GM12873 (cell line): ENCODE measurements at regions not wholly inside any gene's neighbourhood (a gene's known extent, or its start where the extent isn't known, plus 50 kb on each side); places are given as distances from the start of the nearest gene placed in this dataset.

ENCODE experiments used
- TF ChIP-seq, protein P1 (sequence below): IDR thresholded peaks from 2 replicates; pipeline ENCODE4 v1.5.1; 2012; ENCODE audit warnings: low read depth, mild to moderate bottlenecking, moderate library complexity, low read length, control low read depth; ENCODE audit not compliant: insufficient read depth; ENCODE audit errors: missing control alignments

DNA sequence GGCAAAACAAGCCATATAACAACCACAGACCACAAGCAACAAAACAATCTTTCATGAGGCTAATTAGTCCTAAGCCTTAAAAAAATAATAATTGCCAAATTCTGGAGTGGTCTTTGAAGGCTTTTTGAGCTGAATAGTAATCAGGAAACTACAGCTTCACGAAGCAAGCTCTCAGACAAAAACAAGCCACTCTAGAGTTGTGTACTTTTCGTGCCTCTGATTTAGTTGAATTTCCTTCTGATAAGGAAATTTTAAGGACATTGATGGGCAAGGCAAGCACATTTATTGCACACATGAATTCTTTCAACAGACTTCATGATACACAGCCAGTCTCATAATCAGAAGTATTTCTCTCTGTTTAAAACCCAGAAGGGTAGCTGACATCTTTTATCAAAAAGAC is 130.8 kb upstream of the IRX3 start:
- TF ChIP-seq, protein P1, sequence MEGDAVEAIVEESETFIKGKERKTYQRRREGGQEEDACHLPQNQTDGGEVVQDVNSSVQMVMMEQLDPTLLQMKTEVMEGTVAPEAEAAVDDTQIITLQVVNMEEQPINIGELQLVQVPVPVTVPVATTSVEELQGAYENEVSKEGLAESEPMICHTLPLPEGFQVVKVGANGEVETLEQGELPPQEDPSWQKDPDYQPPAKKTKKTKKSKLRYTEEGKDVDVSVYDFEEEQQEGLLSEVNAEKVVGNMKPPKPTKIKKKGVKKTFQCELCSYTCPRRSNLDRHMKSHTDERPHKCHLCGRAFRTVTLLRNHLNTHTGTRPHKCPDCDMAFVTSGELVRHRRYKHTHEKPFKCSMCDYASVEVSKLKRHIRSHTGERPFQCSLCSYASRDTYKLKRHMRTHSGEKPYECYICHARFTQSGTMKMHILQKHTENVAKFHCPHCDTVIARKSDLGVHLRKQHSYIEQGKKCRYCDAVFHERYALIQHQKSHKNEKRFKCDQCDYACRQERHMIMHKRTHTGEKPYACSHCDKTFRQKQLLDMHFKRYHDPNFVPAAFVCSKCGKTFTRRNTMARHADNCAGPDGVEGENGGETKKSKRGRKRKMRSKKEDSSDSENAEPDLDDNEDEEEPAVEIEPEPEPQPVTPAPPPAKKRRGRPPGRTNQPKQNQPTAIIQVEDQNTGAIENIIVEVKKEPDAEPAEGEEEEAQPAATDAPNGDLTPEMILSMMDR, result no peak

DNA sequence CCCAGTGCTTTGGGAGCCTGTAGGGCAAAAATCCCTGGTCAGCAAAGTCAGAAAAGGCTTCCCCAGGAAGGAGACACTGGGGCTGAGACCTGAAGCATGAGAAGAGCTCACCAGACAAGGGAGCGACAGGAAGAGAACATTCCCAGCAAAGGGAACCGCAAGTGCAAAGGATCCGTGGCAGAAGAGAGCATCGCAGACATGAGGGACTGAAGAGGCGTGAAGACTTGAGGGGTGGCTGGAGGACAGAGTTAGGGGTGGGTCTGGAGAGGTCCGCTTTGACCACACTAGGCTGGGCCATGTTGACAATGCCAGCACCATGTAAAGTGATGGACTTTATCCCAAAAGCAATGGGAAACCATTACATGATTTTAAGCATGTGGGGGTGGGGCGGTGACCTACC is 128.1 kb upstream of the IRX3 start:
- TF ChIP-seq, protein P1, result no peak

DNA sequence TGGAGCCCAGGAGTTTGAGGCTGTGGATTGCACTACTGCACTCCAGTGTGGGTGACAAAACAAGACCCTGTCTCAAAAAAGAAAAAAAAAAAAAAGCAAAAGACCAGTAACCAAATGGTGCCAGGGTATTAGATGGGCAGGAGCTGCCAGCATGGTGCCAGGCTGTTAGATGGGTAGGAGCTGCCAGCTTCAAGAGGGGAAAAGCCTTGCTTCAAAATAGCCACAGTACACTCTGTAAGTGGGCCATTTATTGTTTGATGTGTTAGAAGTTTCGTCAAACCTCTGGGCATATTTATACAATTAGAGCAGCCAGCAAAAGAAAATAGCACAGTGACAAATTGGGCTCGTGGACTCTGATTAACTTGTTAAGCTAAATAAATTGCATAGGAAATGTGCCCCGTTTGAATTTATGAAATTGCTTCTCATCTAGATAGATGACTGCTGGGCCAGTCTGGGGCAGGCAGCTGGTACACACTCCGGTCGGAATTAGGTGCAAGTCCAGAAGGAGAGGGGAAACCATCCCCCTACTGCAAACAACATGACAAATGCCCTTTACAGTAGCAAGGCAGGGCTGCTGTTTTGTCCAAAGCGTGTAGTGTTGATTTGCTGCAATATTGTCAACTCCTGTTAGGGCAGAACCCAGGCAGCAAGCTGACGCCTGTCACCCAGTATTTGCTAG is 126.3 kb upstream of the IRX3 start:
- TF ChIP-seq, protein P1, result no peak

DNA sequence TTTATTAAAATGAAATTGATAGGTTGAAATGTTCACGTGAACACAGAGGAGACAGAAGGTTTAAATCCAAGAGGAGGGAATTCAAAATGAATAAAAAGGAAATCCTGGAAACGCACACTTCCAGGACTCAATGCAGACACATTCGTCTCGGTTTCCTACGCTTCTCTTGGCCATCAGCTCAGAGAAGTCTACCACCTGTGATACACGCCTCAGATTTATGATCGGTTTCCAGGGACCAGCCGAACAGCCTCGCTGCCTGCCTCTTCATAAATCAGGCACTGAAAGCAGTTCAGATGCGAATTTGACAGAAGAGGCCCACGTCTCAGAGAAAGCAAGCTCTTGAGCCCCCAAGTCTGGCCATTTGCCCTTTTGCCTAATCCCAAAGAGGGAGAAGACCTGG is 125.5 kb upstream of the IRX3 start:
- TF ChIP-seq, protein P1, result no peak

DNA sequence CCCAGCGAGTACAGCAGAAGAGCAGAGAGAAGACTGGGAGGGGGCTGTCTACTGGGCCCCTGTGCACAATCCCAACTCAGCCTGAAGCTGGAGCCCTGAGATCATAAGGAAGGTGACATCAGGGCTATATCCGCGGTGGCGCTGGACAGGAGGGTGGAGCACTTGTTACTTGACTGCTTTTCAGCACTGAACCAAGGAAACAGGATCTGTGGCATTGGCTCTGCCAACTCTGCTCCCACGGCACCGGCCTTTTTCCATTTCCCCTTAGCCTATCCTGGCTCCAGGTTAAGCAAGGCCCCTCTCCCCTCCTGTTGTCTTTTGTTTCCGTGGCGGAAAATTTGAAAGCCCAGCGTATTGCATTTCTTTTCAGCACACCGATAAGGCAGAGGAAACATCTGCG is 125.0 kb upstream of the IRX3 start:
- TF ChIP-seq, protein P1, result no peak

DNA sequence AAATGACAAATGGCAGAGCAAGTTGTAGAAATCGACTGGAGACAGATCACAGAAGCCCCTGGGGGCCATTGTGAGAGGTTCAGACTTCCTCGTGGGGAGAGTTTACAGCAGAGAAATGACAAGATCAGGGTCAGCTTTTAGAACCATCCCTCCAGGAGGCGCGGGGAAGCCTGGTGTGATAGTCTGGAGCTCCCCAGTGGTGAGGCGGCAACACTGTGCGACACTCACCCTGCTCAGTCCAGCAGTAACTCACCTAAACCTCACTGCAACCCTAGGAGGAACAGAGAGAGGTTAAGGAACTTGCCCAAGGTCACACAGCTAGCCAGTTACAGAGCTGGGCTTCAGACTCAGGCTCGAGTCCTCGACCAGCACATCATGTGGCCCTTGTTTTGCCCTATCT is 123.4 kb upstream of the IRX3 start:
- TF ChIP-seq, protein P1, result no peak

DNA sequence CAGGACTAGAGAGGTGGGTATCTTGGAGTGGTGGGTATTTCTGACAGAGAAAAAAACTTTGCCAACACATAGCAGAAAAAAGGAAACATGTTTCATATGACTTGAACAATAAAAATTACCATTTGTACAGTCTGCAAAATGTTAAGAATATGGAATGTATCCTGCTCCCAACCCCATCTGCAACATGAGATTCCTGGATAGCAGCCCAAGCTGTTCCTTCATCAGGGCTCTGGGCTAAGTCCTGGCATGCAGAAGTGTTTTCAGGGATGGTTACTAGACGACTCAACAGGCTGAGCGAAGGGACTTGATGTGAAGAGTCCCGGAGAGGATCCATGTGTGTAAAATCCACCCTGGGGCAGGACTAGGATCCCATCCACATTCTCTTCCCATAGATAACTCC is 121.0 kb upstream of the IRX3 start:
- TF ChIP-seq, protein P1, result no peak

DNA sequence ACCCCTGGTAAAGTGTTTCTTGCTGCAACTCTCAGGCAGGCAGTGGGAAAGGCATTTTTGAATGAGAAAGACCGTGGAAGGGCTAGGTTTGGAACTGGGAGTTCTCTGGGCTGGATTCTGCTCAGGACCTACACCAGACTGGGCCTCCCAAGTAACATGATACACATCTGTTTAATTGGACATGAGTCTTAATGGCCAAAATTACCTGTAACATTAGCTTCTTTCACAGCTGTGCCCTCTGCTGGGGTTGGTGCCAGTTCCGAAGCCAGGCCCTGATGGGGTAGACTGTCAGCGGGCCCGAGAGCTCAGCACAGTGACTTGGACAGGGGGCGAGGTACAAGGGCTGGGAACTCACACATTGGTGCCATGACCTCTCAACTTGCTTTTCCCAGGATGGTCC is 118.9 kb upstream of the IRX3 start:
- TF ChIP-seq, protein P1, result no peak
